Fibroblast of skin of back (primary cell): ENCODE measurements at regions not wholly inside any gene's neighbourhood (a gene's known extent, or its start where the extent isn't known, plus 50 kb on each side); places are given as distances from the start of the nearest gene placed in this dataset.

Experiments
- DNase-seq: peaks from one replicate; pipeline ENCODE4 v3.0.0-alpha.2; 2013

DNA sequence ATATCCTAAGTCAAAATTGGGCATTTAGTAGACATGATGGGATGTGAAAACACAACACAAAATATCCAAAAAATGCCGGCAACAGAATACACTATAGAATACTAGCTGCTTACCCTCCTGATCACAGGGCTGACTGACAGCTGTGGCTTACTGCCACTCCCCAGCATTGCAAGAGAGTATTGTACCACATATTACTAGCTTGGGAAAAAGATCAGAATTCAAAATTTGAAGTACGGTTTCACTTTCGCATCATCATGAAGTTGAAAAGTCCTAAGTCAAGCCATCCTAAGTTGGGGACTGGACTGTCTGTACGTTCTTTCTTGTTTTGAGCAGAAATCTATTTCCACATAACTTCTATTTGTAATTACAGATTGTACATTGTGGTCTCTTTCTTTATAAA lies 851.4 kb downstream of the MAT2B start:
- DNase-seq = no peak

DNA sequence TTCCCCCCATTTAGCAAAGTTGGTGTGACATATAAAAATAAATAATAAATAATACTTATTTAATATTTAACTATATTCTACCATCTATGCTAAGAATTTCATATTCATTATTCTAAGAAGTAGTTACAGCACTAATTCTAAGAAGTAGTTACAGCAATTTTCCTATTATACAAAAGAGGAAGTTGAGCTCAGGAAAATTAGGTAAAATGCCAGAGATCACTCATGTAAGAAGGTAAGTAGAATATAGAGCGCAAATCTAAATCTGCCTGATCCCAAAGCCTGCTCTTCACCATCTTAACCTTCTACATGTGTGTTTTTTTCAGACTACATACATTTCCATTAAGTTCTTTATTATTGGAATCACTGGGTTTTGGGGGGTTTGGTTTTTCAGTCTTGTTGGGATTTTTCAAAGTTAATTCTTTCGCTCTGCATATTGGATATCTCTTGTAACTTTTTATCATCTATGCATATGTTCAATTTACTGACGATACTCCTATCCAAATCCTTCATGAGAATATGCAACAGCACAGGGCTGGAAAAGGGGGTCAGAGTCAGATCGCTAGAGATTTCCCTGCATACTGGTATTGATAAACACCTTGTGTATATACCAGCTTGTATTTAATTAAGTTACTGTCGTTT lies 852.1 kb downstream of the MAT2B start:
- DNase-seq = no peak

DNA sequence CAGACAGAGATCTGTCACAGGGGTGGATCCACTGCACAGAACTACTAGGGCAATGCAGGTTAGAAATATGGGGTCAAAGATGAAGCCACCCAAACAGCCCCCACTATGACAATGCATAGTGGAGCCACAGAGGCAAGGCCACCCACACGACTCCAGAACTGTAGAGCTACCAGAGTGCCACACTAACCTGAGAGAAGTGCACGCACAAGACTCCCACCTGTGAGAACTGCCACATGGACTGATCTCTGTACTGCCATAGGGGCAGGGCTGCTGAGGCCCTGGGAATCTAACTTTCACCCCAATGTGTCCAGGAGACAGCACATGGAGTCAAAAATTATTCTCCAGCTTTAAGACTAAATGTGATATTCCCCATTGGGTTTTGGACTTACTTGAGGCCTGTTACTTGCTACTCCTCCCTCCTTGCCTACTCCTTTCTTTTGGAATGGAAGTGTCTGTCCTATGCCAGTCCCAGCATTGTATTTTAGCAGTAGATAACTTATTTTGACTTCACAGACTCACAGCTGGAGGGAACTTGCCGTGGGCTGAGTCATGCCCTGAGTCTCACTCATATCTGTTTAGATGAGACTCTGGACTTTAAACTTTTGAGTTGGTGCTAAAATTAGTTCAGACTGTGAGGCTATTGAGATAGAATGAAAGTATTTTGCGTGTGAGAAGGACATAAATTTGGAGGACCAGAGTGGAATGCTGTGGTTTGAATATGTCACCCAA lies 853.3 kb downstream of the MAT2B start:
- DNase-seq = peak; percentile 92

DNA sequence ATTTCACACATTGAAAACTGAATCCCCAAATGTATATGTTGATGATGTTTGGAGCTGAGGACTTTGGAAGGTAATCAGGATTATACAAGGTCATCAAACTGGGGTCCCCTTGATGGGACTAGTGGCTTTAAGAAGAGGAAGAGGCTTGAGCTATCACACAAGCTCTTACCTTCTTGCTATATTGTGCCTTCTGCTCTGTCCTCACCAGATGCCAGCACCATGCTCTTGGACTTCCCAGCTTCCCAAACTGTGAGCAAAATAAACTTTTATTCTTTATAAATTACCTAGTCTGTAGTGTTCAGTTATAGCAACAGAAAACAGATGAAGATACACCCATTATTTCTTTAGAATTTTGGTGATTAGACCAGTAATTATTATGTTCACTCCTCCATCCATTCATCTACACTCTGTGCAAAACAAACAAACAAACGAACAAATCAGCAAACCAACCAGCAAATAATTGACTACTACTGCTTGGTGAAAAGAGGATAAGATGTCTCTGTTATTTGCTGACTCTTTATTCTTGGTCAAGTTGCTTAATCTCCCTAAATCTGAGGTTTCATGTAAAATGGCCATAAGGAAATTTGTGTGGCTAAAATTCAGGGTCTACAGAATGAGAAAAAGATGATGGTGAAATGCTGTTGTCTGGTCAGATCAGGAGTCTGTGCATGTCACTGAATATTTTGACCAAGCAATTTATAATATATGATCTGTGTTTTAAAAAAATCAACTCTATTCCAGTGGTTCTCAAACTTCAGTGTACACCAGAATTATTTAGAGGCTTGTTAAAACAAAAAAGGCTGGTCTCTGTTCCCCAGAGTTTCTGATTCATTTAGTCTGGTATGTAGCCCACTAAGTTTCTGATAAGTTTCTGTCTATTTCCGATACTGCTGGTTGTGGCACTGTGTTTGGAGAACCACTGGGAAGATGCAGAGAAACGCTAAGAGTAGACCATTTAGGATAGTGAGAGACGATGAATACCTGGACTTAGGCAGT lies 854.1 kb downstream of the MAT2B start:
- peak; percentile 81 for DNase-seq

DNA sequence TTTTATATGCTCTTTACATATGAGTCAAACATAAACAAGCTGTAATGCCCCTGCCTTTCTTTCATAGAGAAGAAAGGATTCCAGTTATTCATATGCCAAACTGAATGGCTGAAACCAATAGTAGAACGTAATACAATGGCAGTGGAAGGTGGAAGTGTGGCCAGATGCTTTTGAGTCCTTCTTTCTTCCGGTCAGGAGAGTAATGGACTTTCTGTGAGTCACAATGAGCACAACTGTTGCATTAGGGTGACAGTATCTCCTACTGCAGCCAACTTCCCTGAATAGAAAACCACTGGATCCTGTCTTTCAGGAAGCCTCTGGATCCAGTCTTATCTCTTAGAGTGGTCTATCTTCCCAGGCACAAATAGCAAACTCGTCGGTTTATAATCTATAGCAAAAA lies 855.2 kb downstream of the MAT2B start:
- peak; percentile 59 for DNase-seq

DNA sequence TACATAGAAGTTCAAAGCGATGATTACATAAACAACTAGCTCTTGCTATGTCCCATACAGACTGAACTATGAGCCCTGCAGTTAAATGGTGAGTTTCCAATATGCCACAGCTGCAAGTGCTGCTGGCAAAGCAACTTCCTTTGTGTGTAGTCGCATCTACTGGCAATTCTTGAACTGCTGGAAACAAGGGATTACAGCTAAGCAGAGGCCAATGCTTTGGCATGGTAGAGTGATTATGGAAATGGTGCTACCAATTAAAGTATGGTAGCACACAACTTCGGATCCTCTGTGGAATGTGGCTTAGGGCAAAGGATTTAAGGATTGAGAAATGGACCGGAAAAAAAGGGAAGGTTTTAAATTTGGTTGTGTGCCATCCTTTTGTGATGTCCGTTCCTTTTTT lies 856.6 kb downstream of the MAT2B start:
- DNase-seq = no peak

DNA sequence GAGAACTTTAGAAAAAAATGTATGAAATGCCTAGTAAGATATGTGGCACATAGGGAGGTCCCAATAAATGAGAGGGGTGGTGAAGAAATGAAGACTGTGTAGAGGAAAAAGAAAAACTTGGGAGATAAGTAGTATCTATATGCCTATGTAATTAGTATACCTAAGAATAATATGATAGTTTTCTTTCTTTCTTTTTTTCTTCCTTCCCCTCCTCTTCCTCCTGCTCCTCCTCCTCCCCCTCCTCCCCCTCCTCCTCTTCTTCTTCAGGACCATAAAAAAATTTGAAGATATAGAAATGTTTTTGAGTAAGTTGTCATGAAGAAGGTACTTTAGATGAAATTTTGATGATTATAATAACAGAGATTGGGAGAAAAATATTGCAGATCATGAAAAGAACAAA lies 857.4 kb downstream of the MAT2B start:
- DNase-seq = no peak

DNA sequence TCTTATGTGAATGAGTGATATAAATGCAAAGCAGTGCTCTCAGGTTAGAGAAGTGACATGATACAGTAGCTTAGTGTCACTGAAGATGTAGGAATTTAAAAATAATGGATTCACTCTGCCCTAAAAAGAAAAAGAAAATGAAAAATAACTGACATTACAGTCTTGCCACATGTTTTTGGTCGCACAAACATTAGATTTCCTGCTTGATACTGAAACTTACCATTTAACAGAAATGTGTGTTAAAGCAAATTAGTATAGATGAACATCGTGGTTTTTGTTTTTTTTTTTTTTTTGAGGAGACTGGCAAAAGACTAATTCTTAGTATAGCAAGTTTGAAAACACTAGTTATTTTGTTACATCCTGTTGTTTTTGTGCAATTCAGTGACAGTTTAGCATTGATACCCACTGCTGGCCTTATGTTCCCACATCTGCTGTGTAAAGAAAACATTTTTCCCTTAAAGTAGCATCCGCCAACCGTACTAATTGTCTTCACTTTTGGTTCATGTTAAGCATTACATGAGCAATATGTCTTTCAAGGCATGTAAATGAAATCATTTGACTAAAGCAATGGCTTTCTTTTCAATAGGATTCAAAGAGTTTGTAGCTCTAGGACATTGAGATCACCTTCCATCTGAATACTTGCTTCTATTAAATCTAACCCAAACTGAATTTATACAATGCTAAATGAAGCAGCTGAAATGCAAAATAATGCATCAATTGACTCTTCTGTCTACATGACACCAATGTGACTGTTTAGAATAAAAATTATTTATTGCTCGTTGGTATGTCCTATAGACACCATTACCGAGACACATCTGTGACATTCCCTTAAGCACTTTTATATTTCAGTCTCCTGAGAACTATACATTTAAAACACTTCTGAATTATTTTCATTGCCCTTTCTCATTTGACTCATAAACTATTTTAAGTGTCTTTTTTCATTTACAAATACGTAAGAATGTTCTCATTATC lies 859.1 kb downstream of the MAT2B start:
- DNase-seq = no peak

DNA sequence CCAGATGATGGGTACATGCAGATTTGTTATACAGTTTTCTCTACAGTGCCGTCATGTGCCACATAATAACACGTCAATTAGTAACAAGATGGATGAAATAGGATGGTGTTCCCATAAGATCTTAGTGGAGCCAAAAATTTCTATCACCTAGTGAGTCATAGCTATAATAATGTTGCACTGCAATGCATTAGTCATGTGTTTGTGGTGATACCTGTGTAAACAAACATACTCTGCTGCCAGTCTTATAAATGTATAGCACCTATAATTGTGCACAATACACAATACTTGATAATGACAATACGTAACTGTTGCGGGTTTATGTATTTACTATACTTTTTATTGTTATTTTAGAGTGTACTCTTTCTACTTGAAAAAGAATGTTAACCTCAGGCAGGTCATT lies 865.4 kb downstream of the MAT2B start:
- no peak for DNase-seq

DNA sequence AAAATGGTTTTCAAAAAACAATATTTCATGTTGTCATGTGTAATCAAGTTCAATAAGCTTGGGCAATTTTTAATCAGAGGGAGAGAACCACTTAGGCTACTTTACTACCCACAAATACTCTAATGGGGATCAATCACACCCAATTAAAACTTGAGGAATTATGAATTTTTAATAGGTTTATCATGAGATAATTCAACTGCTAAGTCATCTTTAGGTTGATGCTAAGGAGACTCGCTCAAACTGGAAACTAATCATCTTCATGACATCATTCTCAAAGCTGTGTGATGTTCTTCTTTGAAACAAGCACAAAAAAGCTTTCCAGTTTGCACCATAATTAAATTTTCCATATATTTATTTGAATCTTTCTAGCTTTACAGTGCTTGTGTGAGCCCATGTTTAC lies 867.5 kb downstream of the MAT2B start:
- DNase-seq = no peak

DNA sequence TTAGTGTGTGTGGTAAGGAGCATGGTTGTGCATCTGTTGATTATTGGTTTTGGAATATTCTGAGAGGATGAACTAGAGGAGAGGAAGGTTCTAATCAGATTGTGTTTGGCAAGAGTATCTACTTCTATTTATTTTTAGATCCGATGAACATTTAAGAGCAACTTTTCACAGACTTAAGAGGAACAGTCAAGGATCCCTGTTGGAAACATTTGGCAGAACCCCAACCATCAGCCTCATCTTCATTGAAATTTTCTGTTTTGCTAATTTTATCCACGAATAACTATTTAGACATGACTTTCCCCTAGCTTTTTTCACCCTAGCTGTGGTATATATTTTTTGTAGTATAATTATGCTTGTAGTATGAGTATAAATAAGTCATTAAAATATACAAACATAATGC lies 868.5 kb downstream of the MAT2B start:
- no peak for DNase-seq

DNA sequence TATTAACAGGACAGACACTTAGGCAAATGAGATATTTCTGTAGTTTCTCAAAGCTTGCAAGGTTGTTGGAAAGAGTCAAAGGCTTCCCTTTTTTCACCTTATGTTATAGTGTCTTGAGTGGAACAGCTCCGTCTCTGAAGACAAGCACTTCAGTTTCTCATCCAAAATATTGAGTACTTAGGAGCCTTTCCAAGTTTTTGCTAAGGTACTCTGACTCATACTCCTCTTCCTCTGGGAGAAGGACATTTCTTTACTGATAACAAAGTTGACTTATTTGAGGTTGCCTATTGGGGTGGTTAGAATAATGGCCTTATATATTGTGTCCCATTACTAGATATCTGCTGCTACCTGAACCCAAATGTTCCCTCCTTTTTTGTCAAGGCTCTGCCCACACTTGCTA lies 869.6 kb downstream of the MAT2B start:
- DNase-seq = no peak

DNA sequence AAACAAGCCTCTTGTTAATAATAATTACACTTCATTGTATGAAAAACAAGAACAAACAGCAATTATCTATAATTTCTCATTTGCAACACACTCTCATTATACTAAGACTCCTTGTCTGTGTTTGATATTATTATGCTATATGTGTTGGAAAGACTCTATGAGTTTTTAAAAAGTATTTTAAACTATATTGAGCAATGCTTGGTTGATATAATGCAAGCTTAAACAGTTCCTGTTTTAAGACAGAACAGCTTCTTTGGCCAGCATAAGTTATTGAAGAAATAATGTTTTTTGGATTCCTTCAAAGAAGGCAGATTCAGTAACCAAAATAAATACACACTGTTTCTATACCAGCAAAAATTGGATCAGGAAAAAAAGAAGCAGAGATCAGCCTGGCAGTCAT lies 871.4 kb downstream of the MAT2B start:
- no peak for DNase-seq

DNA sequence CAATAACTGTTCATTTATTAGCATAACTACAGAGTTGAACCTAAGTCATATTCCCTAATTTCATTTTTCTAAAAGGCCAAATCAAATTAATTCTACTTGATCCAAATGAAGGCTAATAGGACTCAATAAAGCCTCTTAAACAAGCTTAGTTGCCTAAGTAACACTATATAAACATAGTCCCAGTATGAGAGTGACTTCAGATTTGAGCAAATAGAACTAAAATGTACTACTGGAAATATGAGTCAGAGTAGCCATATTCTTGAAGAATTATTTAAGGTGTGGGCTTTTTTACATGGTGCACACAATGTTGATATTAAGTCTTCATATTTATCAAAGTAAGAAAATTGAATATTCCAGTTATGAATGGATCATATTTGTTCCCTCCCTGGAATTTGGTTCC lies 872.3 kb downstream of the MAT2B start:
- peak; percentile 39 for DNase-seq

DNA sequence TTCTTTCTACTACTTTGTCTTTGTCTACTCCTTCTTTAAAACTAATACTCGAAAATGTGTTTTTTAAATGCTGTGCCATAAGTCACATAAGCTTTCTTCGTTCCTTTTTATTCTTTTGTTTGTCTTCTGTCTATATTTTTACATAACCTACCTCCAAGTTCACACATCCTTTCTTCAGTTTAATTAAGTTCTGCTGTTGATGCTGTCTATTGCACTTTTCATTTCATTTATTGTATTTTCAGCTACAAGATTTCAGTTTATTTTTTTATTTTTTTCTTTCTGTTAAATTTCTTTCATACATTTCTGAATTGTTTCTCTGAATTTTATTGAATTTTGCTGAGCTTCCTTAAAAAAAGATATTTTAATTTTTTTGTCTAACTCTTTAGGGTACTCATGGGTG lies 878.2 kb downstream of the MAT2B start:
- no peak for DNase-seq

DNA sequence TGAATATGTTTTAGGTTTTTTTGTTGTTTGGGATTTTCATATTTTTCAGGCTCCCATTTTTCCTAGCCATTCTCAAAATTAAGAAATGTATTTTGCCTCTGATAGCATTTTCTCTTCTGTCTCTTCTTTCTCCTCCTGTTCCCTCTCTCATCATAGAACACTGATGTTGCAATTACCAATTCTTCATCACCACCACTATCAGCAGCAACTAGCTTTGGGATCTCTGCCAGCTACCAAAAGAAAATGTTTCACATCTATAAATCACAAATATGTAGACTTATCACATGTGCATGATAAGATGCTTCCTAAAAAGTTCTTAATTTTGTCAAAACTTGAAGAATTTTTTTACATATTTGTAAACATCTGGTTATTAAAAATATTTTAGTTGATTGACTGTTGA lies 887.1 kb downstream of the MAT2B start:
- no peak for DNase-seq

DNA sequence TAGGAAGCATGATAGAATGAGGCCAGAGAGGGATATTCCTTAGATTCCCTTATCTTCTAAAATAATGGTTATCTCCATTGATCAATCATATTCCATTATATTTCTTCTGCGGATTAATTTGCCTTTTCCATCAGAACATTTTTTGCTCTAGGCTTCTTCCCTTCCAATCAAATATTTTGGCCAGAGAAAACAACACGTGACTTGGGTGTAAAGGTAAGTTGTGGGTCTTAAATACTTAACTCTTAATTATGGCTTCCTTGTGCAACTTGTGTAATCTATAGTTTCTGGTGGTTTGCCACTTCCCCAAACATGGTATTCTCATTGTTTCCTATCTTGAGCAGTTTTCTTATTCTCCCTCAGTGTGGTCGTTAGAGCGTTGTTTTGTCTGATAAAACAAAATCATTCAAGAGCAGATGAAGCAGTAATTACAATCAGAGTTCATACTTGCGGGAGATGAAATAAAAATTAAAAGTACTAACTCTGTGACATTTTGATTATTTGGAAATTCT lies 889.3 kb downstream of the MAT2B start:
- no peak for DNase-seq

DNA sequence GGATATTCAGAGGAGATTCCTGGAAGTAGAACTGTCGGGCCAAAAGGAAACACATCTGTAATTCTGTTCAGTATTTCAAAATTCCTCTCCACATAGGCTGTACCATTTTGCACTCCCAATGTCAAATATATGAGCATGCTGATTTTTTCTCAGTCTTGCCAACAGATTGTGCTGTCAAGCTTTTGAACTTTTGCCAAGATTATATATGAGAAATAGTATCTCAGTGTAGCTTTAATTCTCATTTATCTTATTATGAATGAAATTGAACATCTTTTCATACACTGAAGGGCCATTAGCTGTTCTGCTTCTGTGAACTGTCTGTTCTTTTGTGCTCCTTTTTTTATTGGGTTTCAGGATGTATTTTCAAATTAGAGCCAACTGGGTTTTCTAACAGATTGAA lies 907.1 kb downstream of the MAT2B start:
- no peak for DNase-seq

DNA sequence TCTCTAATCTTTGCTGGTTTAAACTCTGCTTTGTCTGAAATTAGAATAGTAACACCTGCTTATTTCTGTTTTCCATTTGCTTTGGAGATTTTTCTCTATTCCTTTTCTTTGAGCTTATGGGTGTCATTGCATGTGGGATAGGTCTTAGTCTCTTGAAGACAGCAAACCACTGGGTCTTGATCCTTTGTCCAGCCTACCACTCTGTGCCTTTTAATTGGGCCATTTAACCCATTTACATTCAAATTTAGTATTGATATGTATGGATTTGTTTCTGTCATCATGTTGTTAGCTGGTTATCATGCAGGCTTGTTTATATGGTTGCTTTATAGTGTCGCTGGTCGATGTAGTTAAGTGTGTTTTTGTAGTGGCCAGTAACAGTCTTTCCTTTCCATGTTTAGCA lies 914.7 kb downstream of the MAT2B start:
- no peak for DNase-seq

DNA sequence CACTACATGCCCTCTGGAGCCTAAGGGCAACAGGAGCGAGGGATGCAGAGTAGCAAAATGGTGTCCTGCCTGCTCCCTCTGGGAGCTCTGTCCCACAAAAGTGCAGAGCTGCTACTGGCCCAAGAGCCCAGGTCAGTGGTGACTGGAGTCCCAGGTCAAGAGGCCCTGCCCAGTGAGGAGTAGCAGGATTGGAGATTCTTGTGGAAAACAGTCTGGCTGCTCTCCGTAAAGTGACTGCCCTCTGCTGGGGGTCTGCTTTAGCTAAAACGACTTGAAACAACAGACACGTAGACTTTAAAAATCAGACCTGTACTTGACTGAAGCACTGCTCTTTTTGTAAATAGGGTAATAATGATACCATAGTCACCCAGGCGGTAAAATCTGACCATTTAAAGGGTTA lies 917.0 kb downstream of the MAT2B start:
- DNase-seq = peak; percentile 37

DNA sequence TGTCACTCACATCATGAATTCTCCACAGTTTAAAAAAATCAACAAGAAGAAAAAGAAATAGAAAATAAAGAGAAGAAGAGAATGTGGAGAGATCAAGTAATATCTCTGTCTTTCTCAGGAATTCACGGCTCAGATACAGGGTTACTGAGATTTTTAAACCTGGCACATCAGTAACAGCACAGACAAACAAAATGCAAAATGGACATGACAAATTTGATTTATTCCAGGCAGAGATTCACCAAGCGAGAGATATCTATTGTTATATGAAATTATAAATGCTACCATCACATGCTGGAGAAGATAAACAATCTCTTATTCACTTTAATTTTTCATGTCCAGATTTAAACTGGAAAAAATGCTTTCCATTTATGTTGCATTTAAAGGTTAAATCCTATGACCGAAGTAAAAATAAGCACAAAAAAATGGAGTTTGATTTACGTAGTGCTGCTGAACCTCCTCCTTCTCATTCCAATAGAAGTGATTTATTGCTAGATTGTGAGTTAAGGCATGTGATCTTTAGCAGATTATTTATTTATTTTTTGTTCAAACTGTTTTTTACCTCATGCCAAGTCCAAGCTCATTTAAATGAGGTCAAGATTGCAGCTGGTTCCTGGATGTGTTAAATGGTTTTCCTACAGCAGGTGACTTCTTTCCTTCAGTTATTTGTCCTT lies 926.4 kb downstream of the MAT2B start:
- no peak for DNase-seq
